GM18502 (cell line): ENCODE measurements at regions not wholly inside any gene's neighbourhood (a gene's known extent, or its start where the extent isn't known, plus 50 kb on each side); places are given as distances from the start of the nearest gene placed in this dataset.
"Not testable (repeated sequence)": the region's sequence is repeated elsewhere in the genome, so short reads cannot be mapped to it uniquely, and the experiment has no call there.

ENCODE experiments used
- ATAC-seq: cut with Tn5 transposase; IDR thresholded peaks from one replicate; pipeline ENCODE4 v1.9.1; 2021; ENCODE audit warnings: mild to moderate bottlenecking; ENCODE audit not compliant: unreplicated experiment, poor library complexity

DNA sequence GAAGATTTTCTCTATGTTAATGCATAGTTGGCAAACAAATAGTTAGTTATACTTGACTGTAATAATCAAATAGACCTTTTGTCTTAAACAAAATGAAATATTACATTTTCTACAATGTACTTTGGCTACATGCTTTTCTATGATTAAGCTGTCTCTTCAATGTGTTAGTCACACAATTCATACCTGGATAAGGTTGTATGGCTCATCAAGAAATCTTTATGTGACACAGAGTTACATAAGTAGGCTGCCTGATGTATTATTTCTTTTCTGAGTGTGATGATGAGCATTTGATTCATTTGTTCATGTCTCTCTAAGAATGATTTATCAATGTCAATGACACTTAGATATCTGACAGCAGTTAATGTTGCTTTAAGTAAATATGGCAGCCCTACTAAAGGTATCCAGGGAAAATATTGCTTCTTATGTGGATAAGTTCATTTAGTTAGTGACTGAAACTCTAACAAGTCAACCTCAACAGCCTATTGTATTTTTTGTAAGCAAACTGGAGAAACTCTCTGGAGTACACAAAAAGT, 157.4 kb upstream of the SOX2 start:
- ATAC-seq: no peak

DNA sequence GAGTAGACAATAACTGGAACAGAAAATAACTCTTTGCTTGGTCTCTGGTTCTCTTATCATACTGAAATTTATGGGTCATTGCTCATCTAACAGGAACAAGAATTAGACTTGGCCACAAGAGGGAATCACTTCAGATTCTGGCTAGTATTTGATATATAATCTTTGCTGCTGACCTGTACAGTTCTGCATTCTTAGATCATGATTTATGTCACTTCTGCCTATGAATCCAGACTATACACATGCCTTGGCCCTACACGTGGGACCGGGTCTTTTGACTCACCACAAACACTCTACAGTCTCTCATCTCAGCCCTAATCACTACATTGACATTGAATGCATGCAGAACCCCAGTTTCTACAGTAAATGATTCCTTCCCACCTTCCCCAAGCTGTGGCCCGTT, 162.5 kb upstream of the SOX2 start:
- no peak for ATAC-seq

DNA sequence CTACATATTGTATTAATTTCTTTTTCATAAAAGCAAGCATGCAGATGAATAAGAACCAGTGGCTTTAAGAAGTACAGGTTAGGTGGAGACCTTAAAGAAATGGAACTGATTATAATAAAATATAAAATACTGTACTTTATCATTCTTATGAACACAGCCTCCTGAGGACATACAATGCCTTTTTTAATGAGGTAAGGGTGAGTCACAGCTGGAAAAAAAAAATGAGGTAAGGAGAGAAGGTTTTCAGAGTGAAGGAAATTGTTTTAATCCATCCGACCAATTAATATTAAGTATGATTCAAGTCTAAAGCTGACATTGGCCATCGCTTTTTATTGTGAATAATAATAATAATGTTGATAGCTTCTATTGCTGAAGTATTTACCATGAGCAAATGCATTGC, 170.3 kb upstream of the SOX2 start:
- ATAC-seq: no peak

DNA sequence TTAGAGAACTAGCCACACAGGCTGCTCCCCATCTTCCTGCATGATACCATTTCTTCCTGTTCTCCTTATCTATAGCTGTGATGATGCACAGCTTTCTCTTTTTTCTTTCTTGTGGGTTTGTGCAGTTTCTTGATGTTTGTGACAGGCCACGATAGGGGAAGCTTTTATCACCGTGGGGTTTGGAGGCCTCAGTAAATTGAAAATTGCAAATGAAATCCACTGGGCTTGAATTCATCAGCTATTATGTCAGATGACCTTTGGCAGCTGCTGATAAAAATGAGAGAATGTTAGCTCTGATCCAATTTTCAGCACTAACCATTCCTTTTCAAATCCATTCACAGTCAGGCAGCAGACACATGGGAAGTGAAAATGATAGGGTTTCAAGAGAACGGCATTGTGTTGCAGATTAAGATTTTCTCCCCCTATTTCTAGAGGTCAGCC, 176.9 kb upstream of the SOX2 start:
- no peak for ATAC-seq

DNA sequence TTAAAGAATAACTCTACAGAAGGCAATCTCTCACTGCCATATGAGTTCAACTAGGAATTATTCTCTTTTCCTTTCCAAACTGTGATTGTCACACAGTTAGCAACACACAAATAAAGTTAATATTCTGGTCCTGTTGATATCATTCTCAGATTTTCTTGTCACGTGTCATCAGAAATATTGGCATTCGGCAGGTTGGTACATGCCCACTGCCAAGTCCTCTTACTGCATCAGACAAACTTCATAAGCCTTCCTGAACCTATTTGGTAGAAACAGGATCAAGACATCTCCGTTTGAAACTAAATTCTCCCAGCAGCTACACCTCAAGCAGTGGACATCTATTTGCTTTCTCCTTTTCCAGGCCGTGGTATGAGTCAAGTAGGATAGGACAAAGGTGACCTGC, 177.9 kb upstream of the SOX2 start:
- ATAC-seq: no peak

DNA sequence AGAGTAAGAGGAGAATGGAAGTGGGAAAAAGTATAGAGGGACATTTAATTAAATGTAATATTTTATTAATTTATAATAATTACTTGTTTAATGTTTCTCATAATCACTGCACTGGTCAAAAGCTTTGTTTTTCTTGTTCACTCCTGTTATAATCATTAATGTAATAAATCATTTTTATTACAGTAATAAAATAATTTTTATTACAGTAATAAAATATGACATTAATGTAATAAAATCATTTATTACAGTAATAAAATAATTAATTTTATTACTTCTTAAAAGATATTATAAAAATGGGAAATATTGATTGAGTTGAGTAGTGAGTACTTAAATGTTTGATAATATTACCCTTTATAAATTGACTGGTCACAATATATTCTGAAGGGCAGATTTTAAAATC, 181.1 kb upstream of the SOX2 start:
- ATAC-seq: no peak

DNA sequence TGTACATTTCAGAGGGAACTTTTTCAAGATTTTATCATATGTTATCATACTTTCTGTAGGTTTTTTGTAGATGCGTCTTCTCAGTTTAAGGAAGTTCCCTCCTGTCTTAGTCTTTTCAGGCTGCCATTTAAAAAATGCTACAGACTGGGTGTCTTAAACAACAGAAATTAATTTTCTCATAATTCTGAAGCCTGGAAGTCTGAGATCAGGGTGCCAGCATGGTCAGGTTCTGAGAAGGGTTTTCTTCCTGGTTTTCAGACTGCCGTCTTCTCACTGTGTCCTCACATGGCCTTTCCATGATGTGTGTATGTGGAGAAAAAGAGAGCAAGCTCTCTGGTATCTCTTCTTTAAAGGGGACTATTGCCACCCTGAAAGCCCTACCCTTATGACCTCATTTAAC, 189.9 kb upstream of the SOX2 start:
- no peak for ATAC-seq

DNA sequence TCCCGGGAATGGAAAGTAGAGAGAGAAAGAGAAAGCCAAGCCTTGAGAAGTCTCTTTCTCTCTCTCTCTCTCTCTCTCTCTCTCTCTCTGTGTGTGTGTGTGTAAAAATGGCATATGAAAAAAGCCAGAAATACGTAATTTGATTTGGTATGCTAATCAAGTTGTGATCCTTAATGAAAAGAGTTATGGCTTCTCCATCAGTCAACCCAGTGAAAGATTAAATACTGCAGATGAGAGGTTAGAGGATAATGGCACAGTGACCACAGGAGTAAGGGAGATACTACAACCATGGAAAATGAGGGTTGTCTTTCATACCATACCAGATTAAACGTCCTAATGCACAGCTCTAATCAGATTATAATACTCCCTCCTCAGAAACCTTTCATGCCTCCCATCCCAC, 193.5 kb upstream of the SOX2 start:
- no peak for ATAC-seq

DNA sequence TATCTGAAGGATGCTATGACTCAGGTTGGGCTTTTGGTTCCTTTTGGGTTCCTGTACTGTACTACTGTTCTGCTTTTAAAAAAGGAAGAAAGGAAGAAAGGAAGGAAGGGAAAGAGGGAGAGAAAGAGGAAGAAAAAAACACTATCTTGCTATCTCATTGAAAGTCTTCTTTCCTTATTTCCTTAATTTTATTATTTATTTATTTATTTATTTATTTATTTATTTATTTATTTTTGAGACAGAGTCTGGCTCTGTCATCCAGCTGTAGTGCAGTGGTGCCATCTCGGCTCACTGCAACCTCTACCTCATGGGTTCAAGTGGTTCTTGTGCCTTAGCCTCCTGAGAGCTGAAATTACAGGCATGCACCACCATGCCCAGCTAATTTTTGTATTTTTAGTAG, 198.9 kb upstream of the SOX2 start:
- no peak for ATAC-seq

DNA sequence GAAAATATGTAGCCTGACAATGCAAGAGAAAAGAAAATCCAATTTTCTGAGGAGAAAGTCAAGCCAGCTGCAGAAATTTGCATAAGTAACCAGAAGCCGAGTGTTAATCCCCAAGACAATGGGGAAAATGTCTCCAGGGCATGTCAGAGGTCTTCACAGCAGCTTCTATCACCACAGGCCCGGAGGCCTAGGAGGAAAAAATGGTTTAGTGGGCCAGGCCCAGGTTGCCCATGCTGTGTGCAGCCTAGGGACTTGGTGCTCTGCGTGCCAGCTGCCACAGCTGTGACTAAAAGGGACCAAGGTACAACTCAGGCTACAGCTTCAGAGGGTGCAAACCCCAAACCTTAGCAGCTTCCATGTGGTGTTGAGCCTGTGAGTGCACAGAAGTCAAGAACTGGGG, 201.2 kb upstream of the SOX2 start:
- ATAC-seq: no peak

DNA sequence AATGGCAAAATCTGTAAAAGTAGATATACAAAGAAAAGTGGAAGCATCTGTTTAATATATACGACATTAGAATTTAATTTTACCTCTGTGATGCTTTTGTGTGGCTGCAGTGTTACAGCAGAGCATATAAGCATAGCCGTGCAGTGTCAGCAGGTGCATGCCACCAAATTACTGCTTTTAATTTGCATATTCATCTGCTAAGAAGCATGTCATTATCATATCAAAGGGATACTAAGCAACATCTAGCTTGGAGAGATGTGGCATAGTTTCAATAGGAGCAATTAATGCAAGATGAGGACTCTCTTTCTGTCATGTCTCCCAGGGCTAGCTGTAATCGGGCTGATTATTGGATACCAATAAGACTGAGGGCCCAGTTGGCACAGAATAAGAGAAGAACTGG, 214.4 kb upstream of the SOX2 start:
- ATAC-seq: no peak

DNA sequence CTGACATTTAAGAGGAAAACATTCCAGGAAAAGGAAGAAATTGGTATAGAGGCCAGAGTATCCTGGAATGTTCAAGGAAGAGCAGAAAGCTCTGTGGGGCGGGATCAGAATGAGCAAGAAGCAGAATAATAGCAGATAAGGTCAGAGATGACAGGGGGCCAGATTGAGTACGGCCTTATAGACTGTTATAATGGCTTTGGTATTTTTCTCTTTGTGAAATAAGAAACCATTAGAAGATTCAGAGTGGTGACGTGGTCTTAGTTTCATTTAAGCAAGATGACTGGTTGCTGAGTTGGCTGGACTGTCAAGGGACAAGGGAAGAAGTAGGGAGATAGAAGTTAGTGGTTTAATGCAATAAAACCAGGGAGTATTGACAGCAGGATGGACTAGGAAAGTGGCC, 218.3 kb upstream of the SOX2 start:
- no peak for ATAC-seq

DNA sequence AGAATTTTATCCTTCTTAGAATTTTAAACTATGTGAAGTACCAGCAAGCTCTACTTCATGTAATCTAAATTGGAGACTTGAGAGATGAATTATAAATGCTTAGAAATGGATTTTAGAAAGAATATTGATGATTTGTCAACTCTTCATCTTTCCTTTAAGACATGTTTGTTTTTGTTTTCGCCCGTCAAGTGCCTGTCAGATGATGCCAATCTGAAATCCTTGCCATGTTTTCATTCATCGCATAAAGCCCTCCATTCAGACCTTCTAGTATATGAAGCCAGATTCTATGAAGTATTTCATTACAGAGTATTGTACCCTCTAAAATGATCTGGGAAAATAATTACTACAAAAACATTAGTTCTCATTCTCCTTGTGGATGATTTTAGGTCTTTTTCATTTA, 223.2 kb upstream of the SOX2 start:
- ATAC-seq: no peak

DNA sequence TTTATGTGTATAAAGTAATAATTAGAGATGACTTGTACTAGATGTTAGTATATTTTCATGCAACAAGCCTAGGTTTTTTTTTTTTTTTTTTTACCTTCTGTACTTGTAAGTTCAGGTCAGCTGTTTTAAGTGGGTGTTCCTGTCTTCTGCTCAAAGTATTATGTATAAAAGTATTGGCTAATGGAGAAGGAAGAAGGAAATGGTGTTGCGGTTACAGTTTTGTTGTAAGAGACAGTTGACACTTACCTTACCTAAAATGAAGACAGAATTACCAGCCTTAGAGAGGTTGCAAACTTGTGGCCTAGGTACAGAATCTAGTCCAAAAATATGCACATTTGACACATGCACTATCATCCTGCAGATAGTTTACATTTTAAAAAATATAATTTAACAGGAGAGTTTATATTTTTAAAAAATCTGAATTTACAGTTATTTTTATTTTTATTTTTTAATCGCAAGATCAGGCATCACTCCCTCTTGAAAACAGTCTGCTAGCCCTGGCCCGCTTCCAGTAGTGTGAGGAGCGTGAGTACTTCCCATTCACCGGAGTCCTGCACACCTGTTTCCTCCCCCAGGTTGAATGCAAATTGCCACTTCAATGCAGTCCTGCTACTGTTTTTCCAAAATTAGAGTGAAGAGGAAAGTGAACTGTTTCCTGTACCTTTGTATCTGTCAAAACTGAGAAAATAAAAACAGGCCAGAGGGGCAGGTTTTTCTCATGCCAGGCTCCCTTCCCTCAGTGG, 224.3 kb upstream of the SOX2 start:
- no peak for ATAC-seq

DNA sequence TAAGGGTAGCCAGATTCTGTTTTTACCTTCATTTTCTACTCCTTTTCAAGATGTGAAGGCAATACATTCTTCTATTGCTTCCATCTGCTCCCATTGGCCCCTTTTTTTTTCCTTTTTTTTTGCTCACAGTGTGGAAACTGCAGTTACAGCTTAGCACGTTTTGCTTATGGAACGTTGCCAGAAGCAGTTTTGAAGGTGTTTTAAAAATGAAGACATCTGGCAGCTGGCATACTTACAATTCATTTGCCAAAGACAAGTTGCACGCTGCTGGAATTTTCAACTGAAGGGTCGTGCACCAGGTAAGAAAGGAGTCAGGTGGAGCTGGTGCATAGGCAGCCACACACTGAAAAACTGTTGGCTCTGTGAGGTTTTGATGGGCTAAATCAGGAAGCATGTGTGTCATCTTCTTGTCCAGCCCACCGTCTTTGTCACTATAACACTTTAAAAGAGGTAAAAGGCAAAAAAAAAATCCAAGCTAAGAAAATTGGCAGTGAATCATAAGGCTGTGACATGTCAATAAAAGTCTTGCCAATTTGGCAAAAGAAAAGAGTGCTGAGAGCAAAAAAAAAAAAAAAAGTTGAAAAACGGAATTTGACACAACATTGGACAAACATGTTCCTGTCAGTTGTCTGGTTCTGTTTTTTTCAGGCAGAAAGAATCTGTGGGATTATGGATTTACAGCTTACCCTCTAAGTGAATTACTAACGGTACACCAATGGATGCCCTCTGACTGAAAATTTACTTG, 225.4 kb upstream of the SOX2 start:
- no peak for ATAC-seq

DNA sequence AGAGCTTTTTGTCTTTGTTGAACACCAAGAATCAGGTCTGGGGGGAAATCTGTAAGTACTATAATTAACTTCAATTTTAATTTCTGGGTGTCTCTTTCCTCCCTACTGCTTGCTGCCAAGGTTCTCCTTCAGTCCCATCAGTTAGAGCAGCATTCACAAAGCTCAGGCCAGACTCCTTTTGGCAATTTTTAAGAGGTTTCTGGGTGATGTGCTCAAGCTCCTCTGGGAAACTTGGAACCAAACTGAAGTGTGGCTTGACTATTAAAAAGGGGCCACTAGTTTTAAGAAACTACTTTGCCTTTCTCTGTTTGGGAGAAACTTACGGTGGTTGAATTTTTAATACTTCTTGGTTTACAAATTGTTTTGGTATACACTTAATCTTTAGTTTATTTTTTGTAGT, 227.7 kb upstream of the SOX2 start:
- ATAC-seq: no peak

DNA sequence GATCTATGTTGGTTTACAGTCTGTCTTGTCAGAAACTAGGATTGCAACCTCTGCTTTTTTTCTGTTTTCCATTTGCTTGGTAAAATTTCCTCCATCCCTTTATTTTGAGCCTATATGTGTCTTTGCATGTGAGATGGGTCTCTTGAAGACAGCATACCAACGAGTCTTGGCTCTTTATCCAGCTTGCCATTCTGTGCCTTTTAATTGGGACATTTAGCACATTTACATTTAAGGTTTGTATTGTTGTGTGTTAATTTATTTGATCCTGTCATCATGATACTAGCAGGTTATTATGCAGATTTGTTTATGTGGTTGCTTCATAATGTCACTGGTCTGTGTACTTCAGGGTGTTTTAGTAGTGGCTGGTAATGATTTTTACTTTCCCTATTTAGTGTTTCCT, 236.6 kb upstream of the SOX2 start:
- ATAC-seq: not testable (repeated sequence)

DNA sequence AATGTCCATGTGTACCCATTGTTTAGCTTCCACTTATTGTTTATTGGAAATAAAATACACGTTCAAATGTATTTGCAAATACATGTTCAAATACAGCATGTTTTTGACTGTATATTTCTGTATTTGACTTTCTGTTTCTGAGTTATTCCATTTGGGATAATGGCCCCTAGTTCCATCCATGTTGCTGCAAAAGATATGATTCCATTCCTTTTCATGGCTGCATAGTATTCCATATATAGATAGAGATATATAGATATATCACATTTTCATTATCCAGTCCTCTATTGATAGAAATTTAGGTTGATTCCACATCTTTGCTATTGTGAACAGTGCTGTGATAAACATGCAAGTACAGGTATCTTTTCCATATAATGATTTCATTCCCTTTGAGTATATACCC, 241.4 kb upstream of the SOX2 start:
- ATAC-seq: no peak

DNA sequence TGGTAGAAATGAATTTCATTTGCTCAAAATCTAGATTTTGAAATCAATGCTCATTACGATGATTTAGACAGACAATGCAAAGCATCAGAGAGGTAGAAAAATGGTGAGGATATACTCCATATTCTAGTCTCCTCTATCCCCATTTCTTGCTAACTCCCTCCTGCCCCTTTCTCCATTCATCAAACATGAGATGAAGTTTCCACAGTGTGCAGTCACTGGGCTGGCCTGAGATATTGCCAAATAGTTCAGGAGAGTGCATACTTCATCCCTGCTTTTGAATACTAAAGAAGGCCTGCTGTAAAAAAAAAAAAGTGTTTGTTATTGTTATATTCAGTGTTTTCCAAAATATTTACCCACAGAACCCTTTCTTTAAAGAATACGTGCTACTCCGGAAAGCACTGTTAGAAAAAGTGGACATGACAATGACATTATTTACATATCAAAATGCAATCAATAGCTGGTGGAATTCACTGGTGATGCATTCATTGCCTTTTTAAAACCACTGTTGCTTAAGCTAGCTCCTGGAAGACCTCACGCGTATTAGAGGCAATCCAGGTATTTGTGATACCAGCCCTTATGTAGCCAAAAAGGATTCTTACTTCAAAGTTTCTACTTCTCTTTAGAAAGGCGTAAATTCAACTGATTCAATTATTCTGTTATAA, 247.6 kb upstream of the SOX2 start:
- no peak for ATAC-seq

DNA sequence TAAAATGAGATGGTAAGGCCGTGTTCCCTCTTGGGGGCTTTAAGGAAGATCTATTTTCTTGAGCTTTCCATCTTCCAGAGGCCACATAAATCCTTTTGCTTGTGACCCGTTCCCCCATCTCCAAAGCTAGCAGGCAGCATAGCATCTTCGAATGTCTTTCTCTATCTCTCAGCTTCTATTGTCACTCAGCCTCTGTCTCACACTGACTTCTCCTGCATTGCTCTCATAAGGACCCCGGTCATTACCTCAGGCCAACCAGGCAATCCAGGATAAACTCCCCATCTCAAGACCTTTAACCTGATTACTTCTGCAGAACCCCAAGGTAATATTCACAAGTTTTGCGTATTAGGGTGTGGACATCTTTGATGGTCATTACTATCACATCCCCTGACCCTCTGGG, 250.3 kb upstream of the SOX2 start:
- ATAC-seq: no peak

DNA sequence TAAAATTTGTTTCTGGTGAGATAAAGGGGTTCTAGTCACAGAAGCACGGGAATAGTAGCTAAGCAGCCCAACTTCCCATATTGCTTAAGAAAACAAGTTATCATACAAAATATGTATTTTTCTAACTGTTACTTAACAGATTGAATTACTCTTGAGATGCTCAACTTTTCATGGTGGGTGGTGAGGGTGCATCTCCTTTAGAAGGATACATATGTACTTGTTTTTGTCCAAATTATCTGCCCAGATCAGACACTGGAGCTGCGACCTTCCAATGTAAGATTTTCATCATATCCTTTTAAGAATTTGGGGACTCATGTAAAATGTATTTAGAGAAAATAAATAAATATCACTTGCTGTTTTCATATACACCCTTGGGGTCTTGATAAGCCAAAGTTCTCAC, 252.2 kb upstream of the SOX2 start:
- no peak for ATAC-seq
